ENCODE measurements at regions not wholly inside any gene's neighbourhood (a gene's known extent, or its start where the extent isn't known, plus 50 kb on each side); places are given as distances from the start of the nearest gene placed in this dataset.

DNA sequence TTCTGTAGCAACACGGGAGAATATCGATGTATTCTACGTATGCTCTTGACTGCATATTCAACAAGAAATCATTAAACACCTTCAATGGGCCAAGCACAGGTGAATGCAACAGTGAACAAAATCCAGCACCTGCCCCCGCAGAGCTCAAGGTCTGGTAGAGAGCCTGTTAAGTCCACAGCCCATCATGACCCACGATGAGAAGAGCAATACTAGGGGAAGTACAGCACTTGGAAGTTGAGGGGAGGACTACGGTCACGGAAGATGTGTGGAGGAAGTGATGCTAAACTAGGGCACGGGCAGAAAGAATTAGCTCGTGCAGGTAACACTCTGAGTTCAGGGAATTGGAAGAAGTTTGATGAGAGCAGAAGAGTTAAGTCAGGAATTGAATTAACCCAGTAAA is 253.6 kb downstream of the HAPSTR1 start:
- ATAC-seq, result no peak
- no peak for TF ChIP-seq ZNF565 (CRISPR knock-in tag; conservative IDR thresholded peaks at IDR 0.05; ENCODE audit: low read depth)
- no peak for TF ChIP-seq ZNF70 (CRISPR knock-in tag; IDR thresholded peaks at IDR 0.05)
- TF ChIP-seq, protein P1, sequence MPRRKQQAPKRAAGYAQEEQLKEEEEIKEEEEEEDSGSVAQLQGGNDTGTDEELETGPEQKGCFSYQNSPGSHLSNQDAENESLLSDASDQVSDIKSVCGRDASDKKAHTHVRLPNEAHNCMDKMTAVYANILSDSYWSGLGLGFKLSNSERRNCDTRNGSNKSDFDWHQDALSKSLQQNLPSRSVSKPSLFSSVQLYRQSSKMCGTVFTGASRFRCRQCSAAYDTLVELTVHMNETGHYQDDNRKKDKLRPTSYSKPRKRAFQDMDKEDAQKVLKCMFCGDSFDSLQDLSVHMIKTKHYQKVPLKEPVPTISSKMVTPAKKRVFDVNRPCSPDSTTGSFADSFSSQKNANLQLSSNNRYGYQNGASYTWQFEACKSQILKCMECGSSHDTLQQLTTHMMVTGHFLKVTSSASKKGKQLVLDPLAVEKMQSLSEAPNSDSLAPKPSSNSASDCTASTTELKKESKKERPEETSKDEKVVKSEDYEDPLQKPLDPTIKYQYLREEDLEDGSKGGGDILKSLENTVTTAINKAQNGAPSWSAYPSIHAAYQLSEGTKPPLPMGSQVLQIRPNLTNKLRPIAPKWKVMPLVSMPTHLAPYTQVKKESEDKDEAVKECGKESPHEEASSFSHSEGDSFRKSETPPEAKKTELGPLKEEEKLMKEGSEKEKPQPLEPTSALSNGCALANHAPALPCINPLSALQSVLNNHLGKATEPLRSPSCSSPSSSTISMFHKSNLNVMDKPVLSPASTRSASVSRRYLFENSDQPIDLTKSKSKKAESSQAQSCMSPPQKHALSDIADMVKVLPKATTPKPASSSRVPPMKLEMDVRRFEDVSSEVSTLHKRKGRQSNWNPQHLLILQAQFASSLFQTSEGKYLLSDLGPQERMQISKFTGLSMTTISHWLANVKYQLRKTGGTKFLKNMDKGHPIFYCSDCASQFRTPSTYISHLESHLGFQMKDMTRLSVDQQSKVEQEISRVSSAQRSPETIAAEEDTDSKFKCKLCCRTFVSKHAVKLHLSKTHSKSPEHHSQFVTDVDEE (CRISPR knock-in tag; IDR thresholded peaks at IDR 0.05), result no peak
- TF ChIP-seq ZC3H10 (CRISPR knock-in tag; IDR thresholded peaks at IDR 0.05), result no peak
- no peak for TF ChIP-seq TOX (CRISPR knock-in tag; IDR thresholded peaks at IDR 0.05; ENCODE audit: borderline replicate concordance)
- TF ChIP-seq PATZ1 (CRISPR knock-in tag; IDR thresholded peaks at IDR 0.05; ENCODE audit: borderline replicate concordance), result no peak
- TF ChIP-seq GLIS3 (CRISPR knock-in tag; IDR thresholded peaks at IDR 0.05), result no peak
- TF ChIP-seq ESRRG (CRISPR knock-in tag; IDR thresholded peaks at IDR 0.05), result no peak
- no peak for TF ChIP-seq ZFP3 (CRISPR knock-in tag; IDR thresholded peaks at IDR 0.05)
- TF ChIP-seq TCF4 (CRISPR knock-in tag; IDR thresholded peaks at IDR 0.05; ENCODE audit: borderline replicate concordance), result no peak
- no peak for TF ChIP-seq POU6F1 (CRISPR knock-in tag; IDR thresholded peaks at IDR 0.05; ENCODE audit: borderline replicate concordance, low read depth)

- ATAC-seq, result no peak
- TF ChIP-seq ESRRG (CRISPR knock-in tag; IDR thresholded peaks at IDR 0.05) (no peak), ZFP30 (CRISPR knock-in tag; IDR thresholded peaks at IDR 0.05) (no peak), TCF4 (CRISPR knock-in tag; IDR thresholded peaks at IDR 0.05; ENCODE audit: borderline replicate concordance) (no peak), ZNF565 (CRISPR knock-in tag; conservative IDR thresholded peaks at IDR 0.05; ENCODE audit: low read depth) (no peak), CSDC2 (CRISPR knock-in tag; IDR thresholded peaks at IDR 0.05) (no peak), ZNF8 (CRISPR knock-in tag; IDR thresholded peaks at IDR 0.05) (no peak), ISL1 (CRISPR knock-in tag; IDR thresholded peaks at IDR 0.05) (no peak), PPARA (CRISPR knock-in tag; IDR thresholded peaks at IDR 0.05; ENCODE audit: borderline replicate concordance) (no peak), POU6F1 (CRISPR knock-in tag; IDR thresholded peaks at IDR 0.05; ENCODE audit: borderline replicate concordance, low read depth) (no peak), PATZ1 (CRISPR knock-in tag; IDR thresholded peaks at IDR 0.05; ENCODE audit: borderline replicate concordance) (no peak)
- TF ChIP-seq, protein P2, sequence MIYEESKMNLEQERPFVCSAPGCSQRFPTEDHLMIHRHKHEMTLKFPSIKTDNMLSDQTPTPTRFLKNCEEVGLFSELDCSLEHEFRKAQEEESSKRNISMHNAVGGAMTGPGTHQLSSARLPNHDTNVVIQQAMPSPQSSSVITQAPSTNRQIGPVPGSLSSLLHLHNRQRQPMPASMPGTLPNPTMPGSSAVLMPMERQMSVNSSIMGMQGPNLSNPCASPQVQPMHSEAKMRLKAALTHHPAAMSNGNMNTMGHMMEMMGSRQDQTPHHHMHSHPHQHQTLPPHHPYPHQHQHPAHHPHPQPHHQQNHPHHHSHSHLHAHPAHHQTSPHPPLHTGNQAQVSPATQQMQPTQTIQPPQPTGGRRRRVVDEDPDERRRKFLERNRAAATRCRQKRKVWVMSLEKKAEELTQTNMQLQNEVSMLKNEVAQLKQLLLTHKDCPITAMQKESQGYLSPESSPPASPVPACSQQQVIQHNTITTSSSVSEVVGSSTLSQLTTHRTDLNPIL (CRISPR knock-in tag; IDR thresholded peaks at IDR 0.05; ENCODE audit: low read depth), result no peak
These were observed 254.4 kb downstream of the HAPSTR1 start for GRCh38 chr16:9345880-9346279.

- ATAC-seq, result no peak
- TF ChIP-seq CSRNP3 (CRISPR knock-in tag; IDR thresholded peaks at IDR 0.05) (no peak), OSR1 (CRISPR knock-in tag; IDR thresholded peaks at IDR 0.05) (no peak), BACH2 (CRISPR knock-in tag; IDR thresholded peaks at IDR 0.05; ENCODE audit: borderline replicate concordance) (no peak), RARB (CRISPR knock-in tag; IDR thresholded peaks at IDR 0.05) (no peak), SNAI2 (CRISPR knock-in tag; IDR thresholded peaks at IDR 0.05) (no peak), TCF4 (CRISPR knock-in tag; IDR thresholded peaks at IDR 0.05; ENCODE audit: borderline replicate concordance) (no peak), PPARA (CRISPR knock-in tag; IDR thresholded peaks at IDR 0.05; ENCODE audit: borderline replicate concordance) (no peak), ISL1 (CRISPR knock-in tag; IDR thresholded peaks at IDR 0.05) (no peak), ESRRG (CRISPR knock-in tag; IDR thresholded peaks at IDR 0.05) (no peak), ZC3H10 (CRISPR knock-in tag; IDR thresholded peaks at IDR 0.05) (no peak), ZNF70 (CRISPR knock-in tag; IDR thresholded peaks at IDR 0.05) (no peak), ZNF8 (CRISPR knock-in tag; IDR thresholded peaks at IDR 0.05) (no peak)
- TF ChIP-seq, protein P1 (CRISPR knock-in tag; IDR thresholded peaks at IDR 0.05), result no peak
These were observed 257.5 kb downstream of the HAPSTR1 start for GRCh38 chr16:9348912-9349311.

All from SK-N-SH treated with all-trans-retinoic acid at 6 μM for 48 hours (cell line).